ENCODE measurements at regions not wholly inside any gene's neighbourhood (a gene's known extent, or its start where the extent isn't known, plus 50 kb on each side); places are given as distances from the start of the nearest gene placed in this dataset.

DNA sequence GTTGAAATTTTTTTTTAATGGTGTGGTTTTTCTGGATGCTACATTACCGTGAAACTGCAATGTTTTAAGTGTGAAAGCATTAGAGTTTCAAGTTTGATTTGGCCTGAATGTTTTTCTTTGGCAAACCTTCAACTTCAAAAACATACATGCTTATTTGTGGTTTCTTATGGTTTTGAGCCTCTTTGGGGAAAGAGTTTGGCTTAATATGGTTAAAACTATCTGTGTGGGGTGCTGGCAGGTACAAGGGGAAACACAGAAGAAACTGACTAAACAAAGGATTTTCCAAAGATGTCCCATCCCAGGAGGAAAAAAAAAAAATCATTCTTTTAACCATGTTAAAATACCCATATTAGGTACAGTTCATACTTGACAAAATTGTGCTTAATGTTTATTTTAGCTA is 121.1 kb downstream of the HGF start:
- TF ChIP-seq, protein P1, sequence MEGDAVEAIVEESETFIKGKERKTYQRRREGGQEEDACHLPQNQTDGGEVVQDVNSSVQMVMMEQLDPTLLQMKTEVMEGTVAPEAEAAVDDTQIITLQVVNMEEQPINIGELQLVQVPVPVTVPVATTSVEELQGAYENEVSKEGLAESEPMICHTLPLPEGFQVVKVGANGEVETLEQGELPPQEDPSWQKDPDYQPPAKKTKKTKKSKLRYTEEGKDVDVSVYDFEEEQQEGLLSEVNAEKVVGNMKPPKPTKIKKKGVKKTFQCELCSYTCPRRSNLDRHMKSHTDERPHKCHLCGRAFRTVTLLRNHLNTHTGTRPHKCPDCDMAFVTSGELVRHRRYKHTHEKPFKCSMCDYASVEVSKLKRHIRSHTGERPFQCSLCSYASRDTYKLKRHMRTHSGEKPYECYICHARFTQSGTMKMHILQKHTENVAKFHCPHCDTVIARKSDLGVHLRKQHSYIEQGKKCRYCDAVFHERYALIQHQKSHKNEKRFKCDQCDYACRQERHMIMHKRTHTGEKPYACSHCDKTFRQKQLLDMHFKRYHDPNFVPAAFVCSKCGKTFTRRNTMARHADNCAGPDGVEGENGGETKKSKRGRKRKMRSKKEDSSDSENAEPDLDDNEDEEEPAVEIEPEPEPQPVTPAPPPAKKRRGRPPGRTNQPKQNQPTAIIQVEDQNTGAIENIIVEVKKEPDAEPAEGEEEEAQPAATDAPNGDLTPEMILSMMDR (IDR thresholded peaks at IDR 0.05; ENCODE audit: borderline replicate concordance, insufficient read depth, low read depth, low read length) = no peak
- H3K4me3 ChIP-seq (ENCODE audit: low read depth, low read length) = no peak overlapping the region

DNA sequence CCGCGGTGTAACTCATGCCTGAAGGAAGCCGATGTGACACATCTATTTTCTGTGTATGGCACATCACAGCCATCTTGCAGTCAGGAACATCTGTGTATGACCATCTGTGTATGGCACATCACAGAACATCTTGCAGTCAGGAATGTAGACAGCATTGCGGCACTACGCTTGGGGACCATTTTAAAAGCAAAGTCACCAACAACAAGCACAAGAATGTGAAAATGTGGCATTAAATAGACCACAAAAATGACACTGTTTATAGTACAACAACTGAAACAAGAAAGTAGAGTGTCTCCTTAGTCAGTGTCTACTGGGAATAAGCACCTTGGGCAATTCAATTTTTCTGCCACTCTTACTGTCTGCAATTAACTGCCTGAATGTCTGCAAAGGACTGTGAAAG is 124.4 kb downstream of the HGF start:
- TF ChIP-seq, protein P1 (IDR thresholded peaks at IDR 0.05; ENCODE audit: borderline replicate concordance, insufficient read depth, low read depth, low read length) = no peak
- no peak overlapping the region for H3K4me3 ChIP-seq (ENCODE audit: low read depth, low read length)

DNA sequence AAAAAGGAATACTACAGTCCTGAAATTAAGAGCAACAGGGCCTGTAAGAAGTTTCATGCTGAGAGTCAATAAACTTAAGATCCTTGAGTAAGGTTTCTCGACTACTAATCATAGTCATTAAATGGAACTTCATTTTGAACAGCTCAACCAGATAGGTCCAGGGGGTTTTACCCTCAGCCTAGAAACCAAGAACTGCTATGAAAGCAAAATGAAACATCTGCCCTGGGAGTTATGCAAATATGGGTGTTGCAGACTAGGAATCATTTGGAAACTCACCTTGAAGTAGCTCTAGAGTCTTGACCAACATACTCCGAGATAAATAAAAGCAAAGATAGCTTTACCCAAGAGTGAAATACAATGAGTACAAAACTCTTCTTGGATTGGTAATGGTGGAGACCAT is 128.0 kb downstream of the HGF start:
- TF ChIP-seq, protein P1 (IDR thresholded peaks at IDR 0.05; ENCODE audit: borderline replicate concordance, insufficient read depth, low read depth, low read length) = no peak
- no peak overlapping the region for H3K4me3 ChIP-seq (ENCODE audit: low read depth, low read length)

DNA sequence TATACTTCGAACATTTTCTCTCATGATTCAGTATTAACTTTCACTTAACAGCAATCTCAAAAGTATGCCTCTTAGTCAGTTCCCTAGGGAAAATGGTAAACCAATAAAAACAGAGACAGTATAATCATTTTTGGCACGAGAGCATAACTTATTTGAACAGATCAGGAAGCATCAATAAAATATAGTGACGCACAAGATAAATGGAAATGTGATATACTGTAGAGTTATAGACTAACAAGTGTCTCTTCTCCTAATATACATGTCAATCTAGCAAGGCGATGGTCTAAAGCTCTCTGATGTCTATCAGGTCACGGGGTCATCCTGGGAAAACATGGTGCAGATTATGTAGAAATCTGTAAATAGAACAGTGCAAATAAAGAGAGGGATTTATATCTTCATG is 131.6 kb downstream of the HGF start:
- TF ChIP-seq, protein P1 (IDR thresholded peaks at IDR 0.05; ENCODE audit: borderline replicate concordance, insufficient read depth, low read depth, low read length) = no peak
- no peak overlapping the region for H3K4me3 ChIP-seq (ENCODE audit: low read depth, low read length)

DNA sequence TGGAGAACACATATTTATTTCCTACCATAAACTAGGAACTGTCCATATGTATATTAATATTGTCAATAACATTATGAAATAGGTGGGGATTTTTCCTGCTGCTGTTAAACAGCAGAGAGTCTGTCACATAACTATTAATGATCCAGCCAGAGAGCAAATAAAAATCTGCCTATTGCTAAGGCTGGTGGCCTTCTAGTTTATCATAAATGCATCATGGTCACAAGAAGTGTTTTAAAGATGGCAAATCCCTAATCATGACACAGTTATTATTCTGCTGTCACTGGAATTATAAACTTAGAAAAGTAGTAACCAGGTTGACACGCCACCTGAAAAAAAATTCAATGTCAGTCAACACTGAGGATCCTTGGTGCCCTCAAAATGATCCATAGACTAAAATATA is 132.3 kb downstream of the HGF start:
- H3K4me3 ChIP-seq (ENCODE audit: low read depth, low read length) = no peak overlapping the region
- TF ChIP-seq, protein P1 (IDR thresholded peaks at IDR 0.05; ENCODE audit: borderline replicate concordance, insufficient read depth, low read depth, low read length) = no peak

DNA sequence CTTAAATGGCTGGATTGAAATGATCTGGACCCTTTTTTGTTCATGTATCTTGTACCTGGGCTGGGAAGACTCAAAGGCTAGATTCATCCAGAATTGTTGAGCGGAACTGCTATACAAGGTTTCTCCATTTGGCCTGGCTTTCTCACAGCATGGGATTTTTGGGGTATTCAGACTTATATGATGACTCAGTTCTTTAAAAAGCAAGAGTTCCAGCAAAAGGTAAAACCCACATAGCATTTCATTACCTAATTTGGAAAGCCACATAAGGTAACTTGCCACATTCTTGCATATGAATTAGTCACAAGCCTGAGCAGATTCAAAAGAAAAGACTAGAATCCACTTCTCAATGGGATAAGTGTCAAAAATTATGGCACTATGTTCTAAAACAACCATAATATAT is 137.4 kb downstream of the HGF start:
- TF ChIP-seq, protein P1 (IDR thresholded peaks at IDR 0.05; ENCODE audit: borderline replicate concordance, insufficient read depth, low read depth, low read length) = no peak
- no peak overlapping the region for H3K4me3 ChIP-seq (ENCODE audit: low read depth, low read length)

DNA sequence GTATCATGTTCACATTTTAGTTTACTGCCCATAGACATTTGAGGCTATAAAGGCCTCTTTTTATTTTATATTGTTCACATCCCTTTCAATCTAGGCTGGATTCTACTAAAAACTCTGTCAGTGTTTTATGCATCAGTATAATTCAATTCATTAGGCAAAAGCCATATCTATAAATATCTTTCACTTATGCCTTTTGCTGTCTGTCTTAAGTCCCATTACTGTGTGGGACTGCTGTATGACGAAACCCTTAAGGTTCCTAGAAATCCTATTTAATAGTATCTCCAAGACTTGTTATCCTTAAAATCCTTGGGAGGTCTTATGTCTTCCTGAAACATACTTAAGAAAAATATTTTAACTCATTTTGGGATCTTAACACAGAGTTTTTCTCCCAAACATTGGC is 139.2 kb downstream of the HGF start:
- TF ChIP-seq, protein P1 (IDR thresholded peaks at IDR 0.05; ENCODE audit: borderline replicate concordance, insufficient read depth, low read depth, low read length) = no peak

More for the DNA sequence above, 139.2 kb downstream of the HGF start:
- no peak overlapping the region for H3K4me3 ChIP-seq (ENCODE audit: low read depth, low read length)

All from GM12875 (cell line).